ENCODE measurements at regions not wholly inside any gene's neighbourhood (a gene's known extent, or its start where the extent isn't known, plus 50 kb on each side); places are given as distances from the start of the nearest gene placed in this dataset.

DNA sequence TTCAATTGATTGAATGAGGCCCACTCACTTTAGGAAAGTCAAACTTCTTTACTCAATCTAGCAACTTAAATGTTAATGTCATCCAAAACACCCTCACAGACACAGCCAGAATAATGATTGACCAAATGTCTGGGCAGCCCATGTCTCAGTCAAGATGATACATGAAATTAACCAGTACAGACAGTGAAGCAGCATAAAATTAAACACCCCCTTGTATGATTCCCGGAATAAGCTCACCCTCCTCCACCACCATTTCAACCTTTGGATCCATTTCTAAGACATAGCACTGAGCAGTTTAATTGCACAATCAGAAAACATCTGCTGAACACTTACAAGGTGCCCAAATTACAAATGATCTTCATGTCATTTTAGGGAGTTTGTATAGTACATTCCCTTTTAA is 570.7 kb upstream of the ID2 start:
- intact Hi-C loops (cut with micrococcal nuclease; ENCODE audit: unreplicated experiment) = no loop called here
- CTCF ChIA-PET = no interaction called here
- no peak for DNase-seq
- H3K9me3 Mint-ChIP-seq (ENCODE audit: unreplicated experiment) = no peaks in the 10 kb centered on the region
- H3K27me3 Mint-ChIP-seq (ENCODE audit: insufficient read depth, unreplicated experiment) = no peaks in the 10 kb centered on the region
- Histone ChIP-seq H3K4me1 (no peaks in the 10 kb centered on the region), H3K36me3 (ENCODE audit: control insufficient read depth, insufficient read depth, low read length) (no peaks in the 10 kb centered on the region), H3K9me3 (no peaks in the 10 kb centered on the region), H3K4me3 (ENCODE audit: low read depth, low read length) (no peak overlapping the region), H3K27me3 (replicated peaks; ENCODE audit: control insufficient read depth, insufficient read depth, low read length) (no peaks in the 10 kb centered on the region)
- H3K4me1 Mint-ChIP-seq (ENCODE audit: low read depth, unreplicated experiment) = no peaks in the 10 kb centered on the region
- H3K36me3 Mint-ChIP-seq (ENCODE audit: insufficient read depth, unreplicated experiment) = no peaks in the 10 kb centered on the region
- H3K27ac Mint-ChIP-seq (ENCODE audit: unreplicated experiment) = no peak overlapping the region
- no peak overlapping the region for H3K4me3 Mint-ChIP-seq (ENCODE audit: unreplicated experiment)
- POLR2A ChIA-PET = no interaction called here
- no TSS peak for BruUV-seq (replicated peaks)
- TF ChIP-seq CTCF (IDR thresholded peaks at IDR 0.05; ENCODE audit: insufficient read depth in 1 of 2, low read depth in 1 of 2, low read length in 1 of 2, severe bottlenecking in 1 of 2, unreplicated experiment in 1 of 2) = no peak

- Histone ChIP-seq H3K4me1 (peaks cover 21% of the 10 kb centered on the region), H3K36me3 (ENCODE audit: control insufficient read depth, insufficient read depth, low read length) (no peaks in the 10 kb centered on the region), H3K9me3 (no peaks in the 10 kb centered on the region), H3K27me3 (replicated peaks; ENCODE audit: control insufficient read depth, insufficient read depth, low read length) (no peaks in the 10 kb centered on the region), H3K4me3 (ENCODE audit: low read depth, low read length) (no peak overlapping the region)
- TF ChIP-seq CTCF (IDR thresholded peaks at IDR 0.05; ENCODE audit: insufficient read depth in 1 of 2, low read depth in 1 of 2, low read length in 1 of 2, severe bottlenecking in 1 of 2, unreplicated experiment in 1 of 2) = no peak
- no TSS peak for BruUV-seq (replicated peaks)
- Mint-ChIP-seq H3K9me3 (ENCODE audit: unreplicated experiment) (no peaks in the 10 kb centered on the region), H3K4me3 (ENCODE audit: unreplicated experiment) (no peak overlapping the region), H3K36me3 (ENCODE audit: insufficient read depth, unreplicated experiment) (no peaks in the 10 kb centered on the region), H3K27ac (ENCODE audit: unreplicated experiment) (no peak overlapping the region), H3K27me3 (ENCODE audit: insufficient read depth, unreplicated experiment) (no peaks in the 10 kb centered on the region), H3K4me1 (ENCODE audit: low read depth, unreplicated experiment) (peaks cover 27% of the 10 kb centered on the region)
- ChIA-PET CTCF (no interaction called here), POLR2A (no interaction called here)
- intact Hi-C loops (cut with micrococcal nuclease; ENCODE audit: unreplicated experiment) = no loop called here
- no peak for DNase-seq
Measured at GRCh38 chr2:8115456-8115855, 566.4 kb upstream of the ID2 start.

GRCh38 chr2:8115966-8116365 is 565.9 kb upstream of the ID2 start:
- DNase-seq = no peak
- no peak for TF ChIP-seq CTCF (IDR thresholded peaks at IDR 0.05; ENCODE audit: insufficient read depth in 1 of 2, low read depth in 1 of 2, low read length in 1 of 2, severe bottlenecking in 1 of 2, unreplicated experiment in 1 of 2)
- peaks cover 26% of the 10 kb centered on the region for H3K4me1 ChIP-seq
- no peak overlapping the region for H3K4me3 ChIP-seq (ENCODE audit: low read depth, low read length)
- POLR2A ChIA-PET = no interaction called here
- intact Hi-C loops (cut with micrococcal nuclease; ENCODE audit: unreplicated experiment) = no loop called here
- Mint-ChIP-seq H3K27ac (ENCODE audit: unreplicated experiment) (no peak overlapping the region), H3K4me3 (ENCODE audit: unreplicated experiment) (no peak overlapping the region), H3K4me1 (ENCODE audit: low read depth, unreplicated experiment) (peaks cover 29% of the 10 kb centered on the region), H3K36me3 (ENCODE audit: insufficient read depth, unreplicated experiment) (no peaks in the 10 kb centered on the region), H3K9me3 (ENCODE audit: unreplicated experiment) (no peaks in the 10 kb centered on the region), H3K27me3 (ENCODE audit: insufficient read depth, unreplicated experiment) (no peaks in the 10 kb centered on the region)
- CTCF ChIA-PET = no interaction called here
- no peaks in the 10 kb centered on the region for H3K27me3 ChIP-seq (replicated peaks; ENCODE audit: control insufficient read depth, insufficient read depth, low read length)
- BruUV-seq (replicated peaks) = no TSS peak
- H3K36me3 ChIP-seq (ENCODE audit: control insufficient read depth, insufficient read depth, low read length) = no peaks in the 10 kb centered on the region
- H3K9me3 ChIP-seq = no peaks in the 10 kb centered on the region

Measured in Caco-2 (cell line).